Prostate gland (tissue), 2 donors: ENCODE measurements at regions not wholly inside any gene's neighbourhood (a gene's known extent, or its start where the extent isn't known, plus 50 kb on each side); places are given as distances from the start of the nearest gene placed in this dataset.

ENCODE experiments used
- POLR2A ChIP-seq: fragments of 450-650 bp; IDR thresholded peaks from one replicate; pipeline ENCODE4 v1.6.1; 2016; ENCODE audit warnings: antibody characterized with exemption, mild to moderate bottlenecking
- TF ChIP-seq, protein P1 (sequence below), 4 experiments: fragments of 200-600 bp in 2 of 4; fragments of 450-650 bp in 2 of 4; sonication (generic) in 2 of 4; IDR thresholded peaks; 1 replicate in 3 of 4; 2 replicates in 1 of 4; pipeline ENCODE4 v1.5.1; 2016 to 2019; ENCODE audit warnings: antibody characterized with exemption in 4 of 4, mild to moderate bottlenecking in 2 of 4, moderate library complexity in 2 of 4

DNA sequence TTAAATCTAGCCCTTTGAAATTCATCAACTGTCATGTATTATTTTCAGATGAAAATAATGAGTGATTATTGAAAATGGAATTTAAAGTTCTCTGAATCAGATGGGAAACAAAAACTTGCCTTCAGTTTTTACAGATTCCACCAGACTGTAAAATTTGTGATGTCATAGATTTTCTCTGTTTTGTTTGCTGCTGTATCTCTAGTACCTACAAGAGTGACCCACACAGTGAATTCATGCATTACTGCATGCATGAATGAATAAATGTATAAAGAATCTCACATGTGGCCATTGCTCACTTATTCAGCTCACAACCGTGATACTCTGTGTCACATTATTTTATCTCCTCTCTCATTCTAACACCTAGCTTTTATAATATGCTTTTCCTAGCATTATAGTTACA is 532.2 kb upstream of the AGA start:
- TF ChIP-seq, protein P1, sequence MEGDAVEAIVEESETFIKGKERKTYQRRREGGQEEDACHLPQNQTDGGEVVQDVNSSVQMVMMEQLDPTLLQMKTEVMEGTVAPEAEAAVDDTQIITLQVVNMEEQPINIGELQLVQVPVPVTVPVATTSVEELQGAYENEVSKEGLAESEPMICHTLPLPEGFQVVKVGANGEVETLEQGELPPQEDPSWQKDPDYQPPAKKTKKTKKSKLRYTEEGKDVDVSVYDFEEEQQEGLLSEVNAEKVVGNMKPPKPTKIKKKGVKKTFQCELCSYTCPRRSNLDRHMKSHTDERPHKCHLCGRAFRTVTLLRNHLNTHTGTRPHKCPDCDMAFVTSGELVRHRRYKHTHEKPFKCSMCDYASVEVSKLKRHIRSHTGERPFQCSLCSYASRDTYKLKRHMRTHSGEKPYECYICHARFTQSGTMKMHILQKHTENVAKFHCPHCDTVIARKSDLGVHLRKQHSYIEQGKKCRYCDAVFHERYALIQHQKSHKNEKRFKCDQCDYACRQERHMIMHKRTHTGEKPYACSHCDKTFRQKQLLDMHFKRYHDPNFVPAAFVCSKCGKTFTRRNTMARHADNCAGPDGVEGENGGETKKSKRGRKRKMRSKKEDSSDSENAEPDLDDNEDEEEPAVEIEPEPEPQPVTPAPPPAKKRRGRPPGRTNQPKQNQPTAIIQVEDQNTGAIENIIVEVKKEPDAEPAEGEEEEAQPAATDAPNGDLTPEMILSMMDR (IDR thresholded peaks at IDR 0.05) = no peak
- no peak for TF ChIP-seq POLR2A
